SK-N-SH (cell line): ENCODE measurements at regions not wholly inside any gene's neighbourhood (a gene's known extent, or its start where the extent isn't known, plus 50 kb on each side); places are given as distances from the start of the nearest gene placed in this dataset.

Experiments
- CTCF ChIA-PET: fragments of 300-600, 350-600 bp; formaldehyde crosslinking; extraction: SDS; loops from one replicate; lab custom pipeline; 2021; lab: Yijun Ruan, JAX
- POLR2A ChIA-PET: fragments of 350-600 bp; sonication (Branson Sonifier 250); formaldehyde crosslinking; extraction: SDS; loops from one replicate; lab custom pipeline; 2020; ENCODE audit warnings: antibody characterized with exemption, inconsistent platforms; lab: Yijun Ruan, JAX
- DNase-seq: peaks from one replicate; pipeline ENCODE4 v3.0.0; 2012
- H2AFZ ChIP-seq: fragments of 200-600 bp; sonication (generic); 2 replicates; pipeline ENCODE4 v1.8.1; 2016; ENCODE audit warnings: antibody characterized with exemption, mild to moderate bottlenecking, low read depth
- H3F3A ChIP-seq: fragments of 200-600 bp; sonication (generic); replicated peaks from 2 replicates; pipeline ENCODE3; 2016; ENCODE audit warnings: antibody characterized with exemption, mild to moderate bottlenecking; ENCODE audit not compliant: insufficient read depth
- H3K27ac ChIP-seq, 2 experiments: fragments of 200-500 bp in 1 of 2; fragments of 200-600 bp in 1 of 2; sonication (Bioruptor generic) in 1 of 2; sonication (generic), shearing (Covaris generic) in 1 of 2; 2 replicates each; pipeline versions ENCODE4 v1.5.1 to v1.6.1; 2014 to 2016; ENCODE audit warnings: low read depth in 2 of 2, inconsistent platforms in 1 of 2, low read length in 1 of 2, mild to moderate bottlenecking in 1 of 2, mixed read lengths in 1 of 2
- H3K27me3 ChIP-seq: fragments of 200-600 bp; sonication (generic), shearing (Covaris generic); 2 replicates; pipeline ENCODE4 v1.6.1; 2016; ENCODE audit warnings: mixed run types; ENCODE audit not compliant: insufficient read depth
- H3K36me3 ChIP-seq, 2 experiments: fragments of 200-500 bp in 1 of 2; fragments of 200-600 bp in 1 of 2; sonication (Bioruptor generic) in 1 of 2; sonication (generic) in 1 of 2; replicated peaks in 1 of 2; 2 replicates each; pipeline versions ENCODE3 to v1.5.1; 2014 to 2016; ENCODE audit warnings: low read length in 1 of 2, mild to moderate bottlenecking in 1 of 2; ENCODE audit not compliant: insufficient read depth in 2 of 2, control insufficient read depth in 1 of 2
- H3K4me1 ChIP-seq, 2 experiments: fragments of 200-500 bp in 1 of 2; fragments of 200-600 bp in 1 of 2; sonication (Bioruptor generic) in 1 of 2; sonication (generic), shearing (Covaris generic) in 1 of 2; 2 replicates each; pipeline versions ENCODE4 v1.5.1 to v1.6.1; 2014 to 2016; ENCODE audit warnings: low read depth in 1 of 2, low read length in 1 of 2, mixed run types in 1 of 2; ENCODE audit not compliant: insufficient read depth in 2 of 2, control insufficient read depth in 1 of 2
- H3K4me2 ChIP-seq: fragments of 200-600 bp; sonication (generic), shearing (Covaris generic); 2 replicates; pipeline ENCODE4 v1.6.1; 2017; ENCODE audit warnings: mixed run types
- H3K4me3 ChIP-seq, 2 experiments: fragments of 200-500 bp in 1 of 2; fragments of 200-600 bp in 1 of 2; sonication (Bioruptor generic) in 1 of 2; sonication (generic), shearing (Covaris generic) in 1 of 2; 2 replicates each; pipeline versions ENCODE4 v1.5.1 to v1.8.1; 2014 to 2016; ENCODE audit warnings: low read depth in 2 of 2, inconsistent platforms in 1 of 2, low read length in 1 of 2, mild to moderate bottlenecking in 1 of 2, mixed read lengths in 1 of 2, moderate library complexity in 1 of 2
- H3K79me2 ChIP-seq: fragments of 200-600 bp; sonication (generic); 2 replicates; pipeline ENCODE4 v1.8.1; 2017; ENCODE audit warnings: mild to moderate bottlenecking; ENCODE audit not compliant: insufficient read depth
- H3K9ac ChIP-seq: fragments of 200-600 bp; sonication (generic); 2 replicates; pipeline ENCODE4 v1.6.1; 2017; ENCODE audit warnings: mixed run types
- H3K9me2 ChIP-seq: fragments of 200-600 bp; sonication (generic); 2 replicates; pipeline ENCODE4 v1.6.1; 2017; ENCODE audit warnings: mixed run types
- H3K9me3 ChIP-seq: fragments of 200-600 bp; sonication (generic); 2 replicates; pipeline ENCODE4 v1.6.1; 2017; ENCODE audit warnings: mixed run types, mild to moderate bottlenecking, moderate library complexity
- H4K20me1 ChIP-seq: fragments of 200-600 bp; sonication (generic); 2 replicates; pipeline ENCODE4 v1.6.1; 2017; ENCODE audit warnings: mild to moderate bottlenecking, mixed run types; ENCODE audit not compliant: insufficient read depth
- FOSL2 ChIP-seq: IDR thresholded peaks from 2 replicates; pipeline ENCODE4 v1.4.0; 2012; ENCODE audit warnings: low read depth, mild to moderate bottlenecking, moderate library complexity, borderline replicate concordance
- FOXM1 ChIP-seq: IDR thresholded peaks from 2 replicates; pipeline ENCODE4 v1.4.0; 2012; ENCODE audit warnings: low read depth, mild to moderate bottlenecking
- GATA2 ChIP-seq: sonication (generic); formaldehyde crosslinking; IDR thresholded peaks from 2 replicates; pipeline ENCODE4 v1.5.0; 2020; ENCODE audit warnings: mild to moderate bottlenecking, missing genetic modification reagents
- NFIC ChIP-seq: IDR thresholded peaks from 2 replicates; pipeline ENCODE4 v1.4.0; 2012; ENCODE audit warnings: borderline replicate concordance
- POLR2AphosphoS5 ChIP-seq: IDR thresholded peaks from 2 replicates; pipeline ENCODE4 v1.6.1; 2012; ENCODE audit warnings: low read depth, low read length
- RAD21 ChIP-seq: IDR thresholded peaks from 2 replicates; pipeline ENCODE4 v1.6.1; 2012; ENCODE audit warnings: mild to moderate bottlenecking, low read length
- RXRA ChIP-seq: IDR thresholded peaks from 2 replicates; pipeline ENCODE4 v1.4.0; 2012; ENCODE audit warnings: low read depth, mild to moderate bottlenecking, borderline replicate concordance
- SIN3A ChIP-seq: IDR thresholded peaks from 2 replicates; pipeline ENCODE4 v1.6.1; 2012; ENCODE audit warnings: low read depth, mild to moderate bottlenecking, low read length, moderate library complexity, borderline replicate concordance
- TAF1 ChIP-seq: IDR thresholded peaks from 2 replicates; pipeline ENCODE4 v1.6.1; 2012; ENCODE audit warnings: low read depth, mild to moderate bottlenecking, low read length, moderate library complexity, borderline replicate concordance
- TCF12 ChIP-seq: IDR thresholded peaks from 2 replicates; pipeline ENCODE4 v1.4.0; 2012
- WGBS: methylation state at CpG from one replicate; pipeline ENCODE4 v1.1.6; 2017; ENCODE audit warnings: low lambda C conversion rate; 5-methylcytosine and 5-hydroxymethylcytosine counted together
- TF ChIP-seq, protein P1 (sequence below): IDR thresholded peaks from 2 replicates; pipeline ENCODE4 v1.6.1; 2012; ENCODE audit warnings: mild to moderate bottlenecking, low read depth, low read length, moderate library complexity
- TF ChIP-seq, protein P2 (sequence below): IDR thresholded peaks from 2 replicates; pipeline ENCODE4 v1.4.0; 2012; ENCODE audit warnings: low read depth

DNA sequence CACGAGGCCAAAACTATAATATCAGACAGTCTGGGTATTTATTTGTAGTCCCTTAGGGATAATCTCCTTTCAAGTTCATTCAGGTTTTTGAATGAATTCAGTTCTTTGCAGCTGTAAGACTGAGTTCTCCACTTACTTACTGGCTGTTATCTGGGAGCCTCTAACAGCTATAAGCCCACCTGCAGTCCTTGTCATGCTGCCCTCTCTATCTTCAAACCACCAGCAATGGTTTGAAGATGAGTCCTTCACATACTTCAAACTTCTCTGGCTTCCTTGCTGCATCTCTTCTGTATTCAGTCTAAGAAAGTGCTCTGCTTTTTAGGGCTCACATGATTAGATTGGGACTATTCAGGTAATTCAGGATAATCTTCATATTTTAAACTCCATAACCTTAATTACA lies 154.5 kb upstream of the STT3B start:
- Histone ChIP-seq H3K9ac (no peak overlapping the region), H4K20me1 (no peaks in the 10 kb centered on the region), H3K9me3 (no peaks in the 10 kb centered on the region), H3K4me1 (no peaks in the 10 kb centered on the region), H3K27ac (no peak overlapping the region), H3F3A (no peaks in the 10 kb centered on the region), H3K4me3 (no peak overlapping the region), H3K9me2 (no peaks in the 10 kb centered on the region), H3K36me3 (no peaks in the 10 kb centered on the region), H3K79me2 (no peaks in the 10 kb centered on the region), H2AFZ (no peak overlapping the region), H3K4me2 (no peak overlapping the region), H3K27me3 (no peaks in the 10 kb centered on the region)
- TF ChIP-seq RXRA = no peak
- no peak for TF ChIP-seq TAF1
- no peak for TF ChIP-seq TCF12
- ChIA-PET CTCF (interaction anchor here (0.6 kb wide), 1 partner anchor 14 kb away, joined by 3 read pairs; no protein-coding TSS in a partner anchor), POLR2A (no interaction called here)
- 60% methylated on average over 1 of the region's 1 CpG for WGBS
- no peak for DNase-seq

DNA sequence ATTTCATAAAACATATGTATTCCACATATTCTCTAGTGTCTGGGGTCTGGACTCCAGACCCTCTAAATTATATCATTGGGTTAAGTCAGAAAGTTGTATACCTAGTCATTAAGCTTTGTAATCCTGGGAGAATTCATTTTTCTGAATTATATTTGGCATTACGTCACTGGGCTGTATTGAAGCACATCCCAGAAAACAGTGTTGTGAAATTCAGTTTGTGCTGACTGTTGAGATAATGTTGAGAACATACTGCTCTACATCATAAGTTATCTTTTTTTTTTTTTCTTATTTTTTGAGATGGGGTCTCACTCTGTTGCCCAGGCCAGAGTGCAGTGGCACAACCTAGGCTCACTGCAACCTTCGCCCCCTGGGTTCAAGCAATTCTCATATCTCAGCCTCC lies 153.1 kb upstream of the STT3B start:
- no peaks in the 10 kb centered on the region for H3K9me3 ChIP-seq
- H2AFZ ChIP-seq = no peak overlapping the region
- DNase-seq = no peak
- H3K36me3 ChIP-seq = no peaks in the 10 kb centered on the region
- TF ChIP-seq GATA2 (CRISPR knock-in tag) (no peak), NFIC (no peak), FOXM1 (no peak), SIN3A (no peak), TAF1 (no peak), POLR2AphosphoS5 (no peak), RAD21 (no peak), FOSL2 (no peak)
- TF ChIP-seq, protein P1, sequence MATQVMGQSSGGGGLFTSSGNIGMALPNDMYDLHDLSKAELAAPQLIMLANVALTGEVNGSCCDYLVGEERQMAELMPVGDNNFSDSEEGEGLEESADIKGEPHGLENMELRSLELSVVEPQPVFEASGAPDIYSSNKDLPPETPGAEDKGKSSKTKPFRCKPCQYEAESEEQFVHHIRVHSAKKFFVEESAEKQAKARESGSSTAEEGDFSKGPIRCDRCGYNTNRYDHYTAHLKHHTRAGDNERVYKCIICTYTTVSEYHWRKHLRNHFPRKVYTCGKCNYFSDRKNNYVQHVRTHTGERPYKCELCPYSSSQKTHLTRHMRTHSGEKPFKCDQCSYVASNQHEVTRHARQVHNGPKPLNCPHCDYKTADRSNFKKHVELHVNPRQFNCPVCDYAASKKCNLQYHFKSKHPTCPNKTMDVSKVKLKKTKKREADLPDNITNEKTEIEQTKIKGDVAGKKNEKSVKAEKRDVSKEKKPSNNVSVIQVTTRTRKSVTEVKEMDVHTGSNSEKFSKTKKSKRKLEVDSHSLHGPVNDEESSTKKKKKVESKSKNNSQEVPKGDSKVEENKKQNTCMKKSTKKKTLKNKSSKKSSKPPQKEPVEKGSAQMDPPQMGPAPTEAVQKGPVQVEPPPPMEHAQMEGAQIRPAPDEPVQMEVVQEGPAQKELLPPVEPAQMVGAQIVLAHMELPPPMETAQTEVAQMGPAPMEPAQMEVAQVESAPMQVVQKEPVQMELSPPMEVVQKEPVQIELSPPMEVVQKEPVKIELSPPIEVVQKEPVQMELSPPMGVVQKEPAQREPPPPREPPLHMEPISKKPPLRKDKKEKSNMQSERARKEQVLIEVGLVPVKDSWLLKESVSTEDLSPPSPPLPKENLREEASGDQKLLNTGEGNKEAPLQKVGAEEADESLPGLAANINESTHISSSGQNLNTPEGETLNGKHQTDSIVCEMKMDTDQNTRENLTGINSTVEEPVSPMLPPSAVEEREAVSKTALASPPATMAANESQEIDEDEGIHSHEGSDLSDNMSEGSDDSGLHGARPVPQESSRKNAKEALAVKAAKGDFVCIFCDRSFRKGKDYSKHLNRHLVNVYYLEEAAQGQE = no peak
- TF ChIP-seq, protein P2, sequence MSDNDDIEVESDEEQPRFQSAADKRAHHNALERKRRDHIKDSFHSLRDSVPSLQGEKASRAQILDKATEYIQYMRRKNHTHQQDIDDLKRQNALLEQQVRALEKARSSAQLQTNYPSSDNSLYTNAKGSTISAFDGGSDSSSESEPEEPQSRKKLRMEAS = no peak
- H3K4me2 ChIP-seq = no peak overlapping the region
- H3K9me2 ChIP-seq = no peaks in the 10 kb centered on the region
- H3K9ac ChIP-seq = no peak overlapping the region
- no peaks in the 10 kb centered on the region for H3K4me1 ChIP-seq
- ChIA-PET POLR2A (no interaction called here), CTCF (no interaction called here)
- H3K27me3 ChIP-seq = no peaks in the 10 kb centered on the region
- H3K27ac ChIP-seq = no peak overlapping the region
- no peaks in the 10 kb centered on the region for H3K79me2 ChIP-seq
- 68% methylated on average over 2 of the region's 2 CpGs for WGBS
- H4K20me1 ChIP-seq = no peaks in the 10 kb centered on the region
- no peak overlapping the region for H3K4me3 ChIP-seq
- H3F3A ChIP-seq = no peaks in the 10 kb centered on the region
